Spleen (tissue), 7 donors: ENCODE measurements at regions not wholly inside any gene's neighbourhood (a gene's known extent, or its start where the extent isn't known, plus 50 kb on each side); places are given as distances from the start of the nearest gene placed in this dataset.

Source experiments
- CTCF ChIP-seq, 11 experiments: fragments of 200-600 bp in 7 of 11; fragments of 450-650 bp in 4 of 11; sonication (generic) in 4 of 11; IDR thresholded peaks in 8 of 11; conservative IDR thresholded peaks in 3 of 11; 1 replicate in 7 of 11; 2 replicates in 4 of 11; pipeline versions ENCODE4 v1.4.0 to v1.8.0; 2016 to 2021; ENCODE audit warnings: antibody characterized with exemption in 11 of 11, inconsistent platforms in 4 of 11, mild to moderate bottlenecking in 1 of 11
- POLR2A ChIP-seq, 3 donors: fragments of 450-650 bp; IDR thresholded peaks; one replicate each; pipeline ENCODE4 v1.5.1; 2017; ENCODE audit warnings: antibody characterized with exemption in 3 of 3, mild to moderate bottlenecking in 1 of 3
- POLR2AphosphoS5 ChIP-seq, 3 donors: sonication (generic); formaldehyde crosslinking; IDR thresholded peaks; one replicate each; pipeline ENCODE4 v1.5.1; 2017; ENCODE audit warnings: antibody characterized with exemption in 3 of 3
- donor health status: DM: no; HTN: no; CAD: no; lungs with moderate emphysema.
- donor health status: DM: no; HTN: no; CAD: no.
- donor health status: DM: no; HTN: no; CAD: no.

GRCh38 chr4:137363496-137363895 is 168.8 kb downstream of the PCDH18 start:
- no peak for TF ChIP-seq CTCF (IDR thresholded peaks at IDR 0.05 in 8 of 11, conservative IDR thresholded peaks at IDR 0.05 in 3 of 11)
- TF ChIP-seq POLR2AphosphoS5 (IDR thresholded peaks at IDR 0.05), result no peak
- TF ChIP-seq POLR2A (IDR thresholded peaks at IDR 0.05), result no peak
